Immature natural killer cell (primary cell): ENCODE measurements at regions not wholly inside any gene's neighbourhood (a gene's known extent, or its start where the extent isn't known, plus 50 kb on each side); places are given as distances from the start of the nearest gene placed in this dataset.

Experiments
- DNase-seq, 3 donors: peaks; one replicate each; pipeline ENCODE4 v3.0.0; 2022; ENCODE audit warnings: mixed read lengths in 1 of 3
- H3K27ac Mint-ChIP-seq, 6 donors: one replicate each; pipeline ENCODE4 v1.8.0; 2020; ENCODE audit warnings: mixed read lengths in 6 of 6, mild to moderate bottlenecking in 5 of 6, inconsistent platforms in 4 of 6, moderate library complexity in 3 of 6
- H3K27me3 Mint-ChIP-seq, 3 donors: one replicate each; pipeline ENCODE4 v1.8.0; 2020 to 2021; ENCODE audit warnings: low read depth in 3 of 3, mild to moderate bottlenecking in 3 of 3, mixed read lengths in 3 of 3, moderate library complexity in 3 of 3, inconsistent platforms in 1 of 3
- H3K36me3 Mint-ChIP-seq, 3 donors: one replicate each; pipeline ENCODE4 v1.8.0; 2020; ENCODE audit warnings: mixed read lengths in 3 of 3, inconsistent platforms in 2 of 3, mild to moderate bottlenecking in 2 of 3
- H3K4me1 Mint-ChIP-seq, 2 donors: one replicate each; pipeline ENCODE4 v1.8.0; 2020; ENCODE audit warnings: inconsistent platforms in 2 of 2, mild to moderate bottlenecking in 2 of 2, mixed read lengths in 2 of 2, moderate library complexity in 1 of 2
- H3K4me3 Mint-ChIP-seq, 5 donors: one replicate each; pipeline ENCODE4 v1.8.0; 2020; ENCODE audit warnings: mild to moderate bottlenecking in 5 of 5, mixed read lengths in 5 of 5, inconsistent platforms in 3 of 5, moderate library complexity in 3 of 5
- H3K9me3 Mint-ChIP-seq, 6 donors: one replicate each; pipeline ENCODE4 v1.8.0; 2020; ENCODE audit warnings: mild to moderate bottlenecking in 6 of 6, mixed read lengths in 6 of 6, inconsistent platforms in 4 of 6, moderate library complexity in 3 of 6

- Mint-ChIP-seq H3K27ac (no peak overlapping the region), H3K4me1 (no peaks in the 10 kb centered on the region), H3K9me3 (peaks cover 0 to 6% (median 0%) of the 10 kb centered on the region in 6 donors), H3K27me3 (peaks cover 0 to 1% (median 0%) of the 10 kb centered on the region in 3 donors), H3K4me3 (no peak overlapping the region), H3K36me3 (no peaks in the 10 kb centered on the region)
- no peak for DNase-seq
Observed at GRCh38 chr10:84890706-84891105, 562.3 kb downstream of the CCSER2 start.

DNA sequence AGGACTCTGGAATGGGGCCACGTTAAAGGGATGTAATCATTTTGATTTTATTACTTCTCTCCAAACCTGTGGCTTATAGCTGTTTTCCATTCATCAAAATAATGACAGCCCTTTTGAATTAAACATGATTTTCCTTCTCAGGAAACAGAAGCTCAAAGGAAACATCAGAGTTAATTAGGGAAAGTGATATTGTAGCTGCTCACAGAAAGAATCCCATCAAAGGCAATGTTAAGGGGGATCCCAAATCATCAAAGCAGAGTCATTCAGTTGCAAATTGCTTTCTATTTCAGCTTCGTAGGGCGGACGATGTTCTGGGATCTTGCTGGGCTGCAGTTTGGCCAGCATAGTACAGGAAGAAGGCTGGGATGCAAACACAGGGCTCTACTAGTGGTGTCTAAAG lies 563.2 kb downstream of the CCSER2 start:
- DNase-seq = no peak
- Mint-ChIP-seq H3K9me3 (peaks cover 0 to 3% (median 0%) of the 10 kb centered on the region in 6 donors), H3K36me3 (no peaks in the 10 kb centered on the region), H3K4me1 (no peaks in the 10 kb centered on the region), H3K27ac (no peak overlapping the region), H3K27me3 (peaks cover 0 to 1% (median 0%) of the 10 kb centered on the region in 3 donors), H3K4me3 (no peak overlapping the region)

- no peak overlapping the region for H3K4me3 Mint-ChIP-seq
- H3K27ac Mint-ChIP-seq = no peak overlapping the region
Observed at GRCh38 chr10:84895541-84895940, 567.2 kb downstream of the CCSER2 start.

DNA sequence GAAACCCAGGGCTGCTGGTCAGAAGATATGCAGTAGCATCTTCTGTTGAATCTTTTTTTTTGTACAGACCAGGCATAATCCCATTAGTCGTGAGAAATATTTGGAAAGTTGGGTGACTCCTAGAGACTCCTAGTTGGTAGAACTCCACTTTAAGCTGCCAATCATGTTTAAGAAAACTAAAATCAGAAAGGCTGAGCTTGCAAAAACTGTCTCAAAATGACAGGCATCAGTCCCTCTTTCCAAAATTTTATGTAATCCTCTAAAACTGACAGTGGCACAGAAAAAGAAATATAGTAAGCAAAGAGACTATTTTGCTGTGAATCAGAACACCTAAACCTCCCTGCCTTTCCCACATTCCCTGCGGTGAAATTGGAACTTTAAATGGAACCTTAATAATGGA lies 568.5 kb downstream of the CCSER2 start:
- Mint-ChIP-seq H3K4me1 (no peaks in the 10 kb centered on the region), H3K27ac (no peak overlapping the region), H3K36me3 (no peaks in the 10 kb centered on the region), H3K27me3 (no peaks in the 10 kb centered on the region), H3K9me3 (peaks cover 0 to 7% (median 0%) of the 10 kb centered on the region in 6 donors), H3K4me3 (no peak overlapping the region)
- DNase-seq = no peak

More at GRCh38 chr10:84895541-84895940, 567.2 kb downstream of the CCSER2 start:
- peaks cover 0 to under 1% (median 0%) of the 10 kb centered on the region in 3 donors for H3K27me3 Mint-ChIP-seq
- H3K4me1 Mint-ChIP-seq = no peaks in the 10 kb centered on the region
- peaks cover 0 to 5% (median 0%) of the 10 kb centered on the region in 6 donors for H3K9me3 Mint-ChIP-seq
- H3K36me3 Mint-ChIP-seq = no peaks in the 10 kb centered on the region
- DNase-seq = no peak

- Mint-ChIP-seq H3K4me3 (no peak overlapping the region), H3K36me3 (no peaks in the 10 kb centered on the region), H3K9me3 (peaks cover 0 to 7% (median 2%) of the 10 kb centered on the region in 6 donors), H3K4me1 (no peaks in the 10 kb centered on the region), H3K27ac (no peak overlapping the region), H3K27me3 (no peaks in the 10 kb centered on the region)
- no peak for DNase-seq
Observed at GRCh38 chr10:84899268-84899667, 570.9 kb downstream of the CCSER2 start.

DNA sequence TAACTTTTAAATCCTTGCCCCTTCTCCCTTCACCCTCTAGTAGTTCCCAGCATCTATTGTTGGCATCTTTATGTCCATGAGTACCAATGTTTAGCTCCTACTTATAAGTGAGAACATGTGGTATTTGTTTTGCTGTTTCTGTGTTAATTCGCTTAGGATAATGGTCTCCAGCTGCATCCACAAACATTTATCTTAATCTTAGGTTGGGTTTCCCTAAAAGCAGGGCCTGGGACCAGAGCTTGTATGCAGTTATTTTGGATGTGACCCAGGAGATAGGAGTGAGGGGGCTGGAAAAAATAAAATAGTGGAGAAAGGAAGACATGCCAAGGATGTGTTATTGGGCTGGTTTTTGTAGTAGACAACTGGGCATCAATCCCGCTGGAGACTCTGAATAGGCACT lies 571.8 kb downstream of the CCSER2 start:
- H3K36me3 Mint-ChIP-seq = no peaks in the 10 kb centered on the region
- H3K4me3 Mint-ChIP-seq = no peak overlapping the region
- no peaks in the 10 kb centered on the region for H3K27me3 Mint-ChIP-seq
- no peaks in the 10 kb centered on the region for H3K4me1 Mint-ChIP-seq
- no peak overlapping the region for H3K27ac Mint-ChIP-seq
- peaks cover 0 to 7% (median 2%) of the 10 kb centered on the region in 6 donors for H3K9me3 Mint-ChIP-seq
- no peak for DNase-seq

DNA sequence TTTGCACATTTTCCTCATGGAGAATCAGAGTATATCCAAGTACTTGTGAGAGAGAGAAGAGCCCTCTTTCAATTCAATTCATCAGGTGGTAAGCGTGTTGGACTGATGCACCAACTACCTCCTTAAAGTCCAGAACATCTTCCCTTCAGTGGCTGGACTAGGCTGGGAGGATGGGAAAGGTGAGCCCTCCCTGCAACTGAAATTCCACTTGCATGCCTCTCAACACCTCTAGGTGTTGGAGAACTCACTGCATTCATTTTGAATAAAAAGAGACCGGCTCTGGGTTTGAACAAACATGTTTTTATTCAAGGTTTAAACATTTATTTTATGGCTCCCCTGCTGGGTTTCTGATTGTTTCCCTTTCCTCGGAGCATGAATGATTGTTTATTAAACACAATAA lies 573.5 kb downstream of the CCSER2 start:
- Mint-ChIP-seq H3K4me1 (no peaks in the 10 kb centered on the region), H3K36me3 (no peaks in the 10 kb centered on the region), H3K4me3 (no peak overlapping the region), H3K27me3 (no peaks in the 10 kb centered on the region), H3K27ac (no peak overlapping the region), H3K9me3 (peaks cover 0 to 7% (median 2%) of the 10 kb centered on the region in 6 donors)
- DNase-seq = no peak

GRCh38 chr10:84902553-84902952 lies 574.2 kb downstream of the CCSER2 start:
- no peaks in the 10 kb centered on the region for H3K27me3 Mint-ChIP-seq
- DNase-seq = no peak
- H3K4me1 Mint-ChIP-seq = no peaks in the 10 kb centered on the region
- no peak overlapping the region for H3K27ac Mint-ChIP-seq
- H3K9me3 Mint-ChIP-seq = peaks cover 0 to 7% (median 2%) of the 10 kb centered on the region in 6 donors
- no peaks in the 10 kb centered on the region for H3K36me3 Mint-ChIP-seq
- H3K4me3 Mint-ChIP-seq = no peak overlapping the region

DNA sequence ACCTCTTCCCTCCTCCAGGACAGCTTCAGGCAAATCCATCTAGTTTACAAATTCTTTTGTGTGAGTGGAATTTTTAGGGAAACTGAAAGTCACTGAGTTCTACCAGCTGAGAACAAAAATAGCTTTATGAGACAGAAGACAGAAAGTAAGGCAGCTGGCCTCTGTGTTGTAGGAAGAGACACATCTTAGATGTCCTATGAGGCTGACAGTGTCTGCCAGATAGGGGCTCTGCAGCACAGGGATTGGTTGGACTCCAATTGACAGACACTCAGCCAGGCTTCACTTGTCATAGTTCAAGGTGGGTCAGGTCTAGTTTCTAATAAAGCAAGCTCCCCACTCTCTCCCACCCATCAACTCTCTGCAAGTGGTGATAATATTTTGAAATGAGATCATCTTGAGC lies 574.9 kb downstream of the CCSER2 start:
- H3K4me1 Mint-ChIP-seq = no peaks in the 10 kb centered on the region
- H3K4me3 Mint-ChIP-seq = no peak overlapping the region
- H3K36me3 Mint-ChIP-seq = no peaks in the 10 kb centered on the region
- H3K9me3 Mint-ChIP-seq = peaks cover 0 to 8% (median 2%) of the 10 kb centered on the region in 6 donors
- no peaks in the 10 kb centered on the region for H3K27me3 Mint-ChIP-seq
- no peak overlapping the region for H3K27ac Mint-ChIP-seq
- no peak for DNase-seq

- no peaks in the 10 kb centered on the region for H3K27me3 Mint-ChIP-seq
- H3K9me3 Mint-ChIP-seq = peaks cover 0 to 6% (median under 1%) of the 10 kb centered on the region in 6 donors
- no peak for DNase-seq
- H3K36me3 Mint-ChIP-seq = no peaks in the 10 kb centered on the region
- no peaks in the 10 kb centered on the region for H3K4me1 Mint-ChIP-seq
- H3K27ac Mint-ChIP-seq = no peak overlapping the region
- H3K4me3 Mint-ChIP-seq = no peak overlapping the region
Observed at GRCh38 chr10:84907461-84908009, 579.1 kb downstream of the CCSER2 start.

DNA sequence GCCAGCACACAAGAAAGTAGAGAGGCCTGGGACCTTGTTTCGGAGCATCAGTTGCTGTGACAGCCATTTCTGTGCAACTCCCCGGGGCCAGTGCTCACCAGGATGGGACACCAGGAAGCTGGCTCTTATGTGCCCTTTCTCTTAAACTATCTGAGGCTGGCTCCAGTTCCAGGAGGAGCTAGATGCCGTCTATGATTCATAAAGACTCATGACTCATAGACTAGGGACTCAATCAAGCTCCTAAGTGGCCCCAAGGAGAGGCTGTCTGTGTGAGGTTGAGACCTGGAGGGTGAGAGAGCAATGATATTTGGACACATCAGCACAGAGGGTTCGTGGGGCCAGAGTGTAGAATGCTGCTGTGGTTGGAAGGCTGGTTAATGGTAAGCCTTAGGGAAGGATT lies 580.1 kb downstream of the CCSER2 start:
- H3K27ac Mint-ChIP-seq = no peak overlapping the region
- no peak for DNase-seq
- no peaks in the 10 kb centered on the region for H3K36me3 Mint-ChIP-seq
- no peaks in the 10 kb centered on the region for H3K4me1 Mint-ChIP-seq
- no peaks in the 10 kb centered on the region for H3K27me3 Mint-ChIP-seq
- H3K9me3 Mint-ChIP-seq = peaks cover 0 to 5% (median 2%) of the 10 kb centered on the region in 6 donors
- H3K4me3 Mint-ChIP-seq = no peak overlapping the region

- H3K27ac Mint-ChIP-seq = no peak overlapping the region
- H3K36me3 Mint-ChIP-seq = no peaks in the 10 kb centered on the region
- no peak for DNase-seq
- H3K27me3 Mint-ChIP-seq = no peaks in the 10 kb centered on the region
- H3K4me3 Mint-ChIP-seq = no peak overlapping the region
- H3K4me1 Mint-ChIP-seq = no peaks in the 10 kb centered on the region
- peaks cover 0 to 8% (median 2%) of the 10 kb centered on the region in 6 donors for H3K9me3 Mint-ChIP-seq
Observed at GRCh38 chr10:84921701-84922100, 593.3 kb downstream of the CCSER2 start.

DNA sequence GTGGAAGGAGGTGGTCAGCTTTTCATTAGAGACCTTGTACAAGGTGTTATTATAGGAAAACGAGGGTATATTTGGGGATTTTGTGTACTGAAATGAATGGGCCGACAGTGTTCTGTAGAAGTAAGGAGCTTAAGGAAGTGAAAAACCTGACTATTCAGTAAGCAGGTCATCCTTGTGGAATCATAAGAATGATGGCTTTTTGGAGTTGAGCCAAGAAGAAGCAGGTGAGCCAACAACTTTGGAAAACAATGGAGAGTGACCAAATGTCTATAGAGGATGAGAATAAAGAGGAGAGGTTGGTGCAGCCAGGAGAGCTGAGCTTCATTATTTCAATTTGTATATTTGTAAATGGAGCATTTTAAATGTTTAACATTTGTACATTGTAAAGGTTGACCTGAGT lies 595.7 kb downstream of the CCSER2 start:
- H3K36me3 Mint-ChIP-seq = no peaks in the 10 kb centered on the region
- no peak for DNase-seq
- no peak overlapping the region for H3K4me3 Mint-ChIP-seq
- no peak overlapping the region for H3K27ac Mint-ChIP-seq
- H3K4me1 Mint-ChIP-seq = no peaks in the 10 kb centered on the region
- peaks cover 0 to 4% (median 0%) of the 10 kb centered on the region in 6 donors for H3K9me3 Mint-ChIP-seq
- no peaks in the 10 kb centered on the region for H3K27me3 Mint-ChIP-seq

- Mint-ChIP-seq H3K27ac (no peak overlapping the region), H3K4me3 (no peak overlapping the region), H3K36me3 (no peaks in the 10 kb centered on the region), H3K27me3 (no peaks in the 10 kb centered on the region), H3K9me3 (peaks cover 0 to 4% (median 0%) of the 10 kb centered on the region in 6 donors), H3K4me1 (no peaks in the 10 kb centered on the region)
- DNase-seq = no peak
Observed at GRCh38 chr10:84925495-84925894, 597.1 kb downstream of the CCSER2 start.

DNA sequence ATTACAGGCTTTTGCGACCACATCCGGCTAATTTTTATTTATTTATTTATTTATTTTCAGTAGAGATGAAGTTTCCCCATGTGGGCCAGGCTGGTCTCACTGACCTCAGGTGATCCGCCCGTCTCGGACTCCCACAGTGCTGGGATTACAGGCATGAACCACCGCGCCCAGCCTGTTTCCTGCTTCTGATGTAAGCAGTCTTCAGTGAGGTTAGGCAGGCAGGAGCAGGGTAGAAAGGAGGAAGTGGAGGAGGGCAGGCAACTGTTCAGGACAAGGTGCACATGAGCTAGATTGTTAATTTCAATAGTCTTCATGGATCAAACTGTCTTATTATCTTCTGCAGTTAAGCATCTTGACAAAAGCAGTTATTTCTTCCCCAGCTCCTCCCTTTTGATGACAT lies 605.0 kb downstream of the CCSER2 start:
- no peak overlapping the region for H3K27ac Mint-ChIP-seq
- H3K4me1 Mint-ChIP-seq = no peaks in the 10 kb centered on the region
- no peaks in the 10 kb centered on the region for H3K36me3 Mint-ChIP-seq
- no peak overlapping the region for H3K4me3 Mint-ChIP-seq
- H3K27me3 Mint-ChIP-seq = peaks cover 0 to 4% (median 0%) of the 10 kb centered on the region in 3 donors
- H3K9me3 Mint-ChIP-seq = peaks cover 0 to 3% (median 0%) of the 10 kb centered on the region in 6 donors
- no peak for DNase-seq
